ENCODE measurements at regions not wholly inside any gene's neighbourhood (a gene's known extent, or its start where the extent isn't known, plus 50 kb on each side); places are given as distances from the start of the nearest gene placed in this dataset.
"Not testable (repeated sequence)": the region's sequence is repeated elsewhere in the genome, so short reads cannot be mapped to it uniquely, and the experiment has no call there.

DNA sequence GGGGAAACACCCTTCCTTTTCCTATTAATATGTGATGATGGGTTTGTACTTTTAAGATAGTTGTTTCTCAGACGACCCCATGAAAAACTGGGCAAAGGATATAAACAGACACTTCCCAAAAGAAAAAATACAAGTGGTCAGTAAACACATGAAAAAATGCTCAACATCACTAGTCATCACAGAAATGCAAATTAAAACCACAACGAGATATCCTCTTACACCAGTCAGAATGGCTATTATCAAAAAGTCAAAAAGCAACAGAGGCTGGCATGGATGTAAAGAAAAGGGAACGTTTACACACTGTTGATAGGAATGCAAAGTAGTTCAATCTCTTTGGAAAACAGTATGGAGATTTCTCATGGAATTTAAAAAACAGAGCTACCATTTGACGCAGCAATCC is 111.4 kb upstream of the ZEB1 start:
- Histone ChIP-seq H3K4me3 (ENCODE audit: low read depth, low read length) (no peak overlapping the region), H3K27me3 (ENCODE audit: control insufficient read depth, insufficient read depth, low read length) (no peaks in the 10 kb centered on the region), H3K4me1 (ENCODE audit: control insufficient read depth, insufficient read depth, low read length) (no peaks in the 10 kb centered on the region), H3K9ac (ENCODE audit: low read depth, low read length) (no peak overlapping the region), H3K9me3 (ENCODE audit: control insufficient read depth, insufficient read depth, low read length) (no peaks in the 10 kb centered on the region), H3K36me3 (ENCODE audit: control insufficient read depth, insufficient read depth, low read length) (no peaks in the 10 kb centered on the region)

DNA sequence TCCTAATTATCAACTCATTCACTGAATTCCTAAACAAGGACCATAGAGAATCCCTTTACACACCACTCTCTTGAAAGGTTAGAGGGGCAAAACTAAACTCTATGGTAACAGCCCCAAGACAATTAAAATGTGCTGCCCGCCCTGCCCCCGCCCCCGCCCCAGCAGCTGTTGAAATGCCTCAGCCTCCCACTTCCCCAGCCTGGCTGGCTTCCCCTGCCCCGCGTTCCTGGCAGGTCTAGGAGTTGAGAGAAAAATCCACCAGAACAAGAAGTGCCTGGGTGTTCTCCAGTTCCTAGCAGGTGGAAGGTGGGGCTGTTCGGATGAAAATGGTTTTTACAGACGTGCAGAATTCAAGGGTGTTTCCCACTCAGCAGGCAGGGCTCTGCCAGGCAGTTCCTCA is 109.5 kb upstream of the ZEB1 start:
- Histone ChIP-seq H3K9ac (ENCODE audit: low read depth, low read length) (no peak overlapping the region), H3K4me1 (ENCODE audit: control insufficient read depth, insufficient read depth, low read length) (no peaks in the 10 kb centered on the region), H3K27me3 (ENCODE audit: control insufficient read depth, insufficient read depth, low read length) (no peaks in the 10 kb centered on the region), H3K4me3 (ENCODE audit: low read depth, low read length) (no peak overlapping the region), H3K36me3 (ENCODE audit: control insufficient read depth, insufficient read depth, low read length) (no peaks in the 10 kb centered on the region), H3K9me3 (ENCODE audit: control insufficient read depth, insufficient read depth, low read length) (no peaks in the 10 kb centered on the region)

DNA sequence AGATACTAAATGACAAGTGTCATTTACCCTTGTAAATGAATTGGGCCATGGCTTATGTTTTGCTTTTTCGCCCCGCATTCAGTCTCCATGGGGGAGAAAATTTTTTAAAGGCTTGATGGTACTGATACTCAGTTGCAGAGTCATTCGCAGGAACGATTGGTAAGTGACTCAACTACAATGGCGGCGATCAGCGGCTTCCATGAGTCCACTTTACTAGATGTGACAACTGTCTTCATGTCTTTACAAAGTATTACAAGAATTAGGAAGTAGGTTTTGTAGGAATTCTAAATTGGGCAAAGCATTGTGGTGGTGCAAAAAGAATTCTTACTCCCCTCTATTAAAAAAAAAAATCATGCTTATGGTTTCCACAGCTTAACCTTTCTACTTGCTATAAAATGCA is 108.8 kb upstream of the ZEB1 start:
- H3K4me3 ChIP-seq (ENCODE audit: low read depth, low read length) = no peak overlapping the region
- H3K4me1 ChIP-seq (ENCODE audit: control insufficient read depth, insufficient read depth, low read length) = no peaks in the 10 kb centered on the region
- H3K27me3 ChIP-seq (ENCODE audit: control insufficient read depth, insufficient read depth, low read length) = no peaks in the 10 kb centered on the region
- no peak overlapping the region for H3K9ac ChIP-seq (ENCODE audit: low read depth, low read length)
- H3K9me3 ChIP-seq (ENCODE audit: control insufficient read depth, insufficient read depth, low read length) = no peaks in the 10 kb centered on the region
- no peaks in the 10 kb centered on the region for H3K36me3 ChIP-seq (ENCODE audit: control insufficient read depth, insufficient read depth, low read length)

- H3K36me3 ChIP-seq (ENCODE audit: control insufficient read depth, insufficient read depth, low read length) = no peaks in the 10 kb centered on the region
- H3K9ac ChIP-seq (ENCODE audit: low read depth, low read length) = no peak overlapping the region
- no peak overlapping the region for H3K4me3 ChIP-seq (ENCODE audit: low read depth, low read length)
- H3K27me3 ChIP-seq (ENCODE audit: control insufficient read depth, insufficient read depth, low read length) = no peaks in the 10 kb centered on the region
- H3K4me1 ChIP-seq (ENCODE audit: control insufficient read depth, insufficient read depth, low read length) = no peaks in the 10 kb centered on the region
- no peaks in the 10 kb centered on the region for H3K9me3 ChIP-seq (ENCODE audit: control insufficient read depth, insufficient read depth, low read length)
Observed at GRCh38 chr10:31213959-31214358, 105.1 kb upstream of the ZEB1 start.

- no peak overlapping the region for H3K9ac ChIP-seq (ENCODE audit: low read depth, low read length)
- no peaks in the 10 kb centered on the region for H3K4me1 ChIP-seq (ENCODE audit: control insufficient read depth, insufficient read depth, low read length)
- no peaks in the 10 kb centered on the region for H3K9me3 ChIP-seq (ENCODE audit: control insufficient read depth, insufficient read depth, low read length)
- H3K27me3 ChIP-seq (ENCODE audit: control insufficient read depth, insufficient read depth, low read length) = no peaks in the 10 kb centered on the region
- no peaks in the 10 kb centered on the region for H3K36me3 ChIP-seq (ENCODE audit: control insufficient read depth, insufficient read depth, low read length)
- H3K4me3 ChIP-seq (ENCODE audit: low read depth, low read length) = no peak overlapping the region
Observed at GRCh38 chr10:31215052-31215451, 104.0 kb upstream of the ZEB1 start.

DNA sequence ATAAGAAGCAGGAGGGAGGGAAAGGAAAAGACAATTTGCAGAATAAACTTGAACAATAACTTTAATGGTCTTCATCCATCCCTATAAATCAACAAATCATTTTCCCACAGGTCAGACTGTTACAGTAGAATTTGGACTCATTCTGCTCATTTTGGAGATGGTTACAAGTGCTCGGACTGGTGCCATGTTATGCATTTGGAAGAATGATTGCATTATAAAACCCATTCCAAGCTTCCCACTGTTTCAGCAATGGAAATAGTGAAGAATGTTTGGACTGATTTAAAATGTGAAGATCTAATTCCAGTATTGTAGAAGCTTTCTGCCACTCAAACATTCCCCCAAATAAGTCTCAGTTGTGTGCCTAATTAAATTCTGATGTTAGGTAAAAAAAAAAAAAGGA is 99.7 kb upstream of the ZEB1 start:
- no peaks in the 10 kb centered on the region for H3K9me3 ChIP-seq (ENCODE audit: control insufficient read depth, insufficient read depth, low read length)
- H3K27me3 ChIP-seq (ENCODE audit: control insufficient read depth, insufficient read depth, low read length) = no peaks in the 10 kb centered on the region
- H3K4me3 ChIP-seq (ENCODE audit: low read depth, low read length) = no peak overlapping the region
- no peaks in the 10 kb centered on the region for H3K4me1 ChIP-seq (ENCODE audit: control insufficient read depth, insufficient read depth, low read length)
- no peaks in the 10 kb centered on the region for H3K36me3 ChIP-seq (ENCODE audit: control insufficient read depth, insufficient read depth, low read length)
- no peak overlapping the region for H3K9ac ChIP-seq (ENCODE audit: low read depth, low read length)

DNA sequence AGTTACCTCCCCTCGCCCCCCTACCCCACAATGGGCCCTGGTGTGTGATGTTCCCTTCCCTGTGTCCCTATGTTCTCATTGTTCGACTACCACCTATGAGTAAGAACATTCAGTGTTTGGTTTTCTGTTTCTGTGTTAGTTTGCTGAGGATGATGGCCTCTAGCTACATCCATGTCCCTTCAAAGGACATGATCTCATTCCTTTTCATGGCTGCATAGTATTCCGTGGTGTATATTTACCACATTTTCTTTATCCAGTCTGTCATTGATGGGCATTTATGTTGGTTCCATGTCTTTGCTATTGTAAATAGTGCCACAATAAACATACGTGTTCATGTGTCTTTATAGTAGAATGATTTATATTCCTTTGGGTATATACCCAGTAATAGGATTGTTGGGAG is 90.2 kb upstream of the ZEB1 start:
- H3K4me1 ChIP-seq (ENCODE audit: control insufficient read depth, insufficient read depth, low read length); H3K9ac ChIP-seq (ENCODE audit: low read depth, low read length); H3K4me3 ChIP-seq (ENCODE audit: low read depth, low read length); H3K36me3 ChIP-seq (ENCODE audit: control insufficient read depth, insufficient read depth, low read length); H3K27me3 ChIP-seq (ENCODE audit: control insufficient read depth, insufficient read depth, low read length); H3K9me3 ChIP-seq (ENCODE audit: control insufficient read depth, insufficient read depth, low read length): not testable (repeated sequence)

GRCh38 chr10:31239961-31240360 is 79.1 kb upstream of the ZEB1 start:
- H3K4me3 ChIP-seq (ENCODE audit: low read depth, low read length) = no peak overlapping the region
- H3K36me3 ChIP-seq (ENCODE audit: control insufficient read depth, insufficient read depth, low read length) = no peaks in the 10 kb centered on the region
- H3K27me3 ChIP-seq (ENCODE audit: control insufficient read depth, insufficient read depth, low read length) = no peaks in the 10 kb centered on the region
- no peaks in the 10 kb centered on the region for H3K9me3 ChIP-seq (ENCODE audit: control insufficient read depth, insufficient read depth, low read length)
- no peak overlapping the region for H3K9ac ChIP-seq (ENCODE audit: low read depth, low read length)
- H3K4me1 ChIP-seq (ENCODE audit: control insufficient read depth, insufficient read depth, low read length) = no peaks in the 10 kb centered on the region

- Histone ChIP-seq H3K9me3 (ENCODE audit: control insufficient read depth, insufficient read depth, low read length) (no peaks in the 10 kb centered on the region), H3K36me3 (ENCODE audit: control insufficient read depth, insufficient read depth, low read length) (no peaks in the 10 kb centered on the region), H3K9ac (ENCODE audit: low read depth, low read length) (no peak overlapping the region), H3K4me3 (ENCODE audit: low read depth, low read length) (no peak overlapping the region), H3K4me1 (ENCODE audit: control insufficient read depth, insufficient read depth, low read length) (no peaks in the 10 kb centered on the region), H3K27me3 (ENCODE audit: control insufficient read depth, insufficient read depth, low read length) (no peaks in the 10 kb centered on the region)
Observed at GRCh38 chr10:31242902-31243301, 76.1 kb upstream of the ZEB1 start.

DNA sequence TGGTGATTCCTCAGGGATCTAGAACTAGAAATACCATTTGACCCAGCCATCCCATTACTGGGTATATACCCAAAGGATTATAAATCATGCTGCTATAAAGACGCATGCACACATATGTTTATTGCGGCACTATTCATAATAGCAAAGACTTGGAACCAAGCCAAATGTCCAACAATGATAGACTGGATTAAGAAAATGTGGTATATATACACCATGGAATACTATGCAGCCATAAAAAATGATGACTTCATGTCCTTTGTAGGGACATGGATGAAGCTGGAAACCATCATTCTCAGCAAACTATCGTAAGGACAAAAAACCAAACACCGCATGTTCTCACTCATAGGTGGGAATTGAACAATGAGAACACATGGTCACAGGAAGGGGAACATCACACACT is 67.9 kb upstream of the ZEB1 start:
- not testable (repeated sequence) for H3K4me1 ChIP-seq (ENCODE audit: control insufficient read depth, insufficient read depth, low read length); H3K4me3 ChIP-seq (ENCODE audit: low read depth, low read length); H3K9me3 ChIP-seq (ENCODE audit: control insufficient read depth, insufficient read depth, low read length); H3K36me3 ChIP-seq (ENCODE audit: control insufficient read depth, insufficient read depth, low read length); H3K9ac ChIP-seq (ENCODE audit: low read depth, low read length); H3K27me3 ChIP-seq (ENCODE audit: control insufficient read depth, insufficient read depth, low read length)

DNA sequence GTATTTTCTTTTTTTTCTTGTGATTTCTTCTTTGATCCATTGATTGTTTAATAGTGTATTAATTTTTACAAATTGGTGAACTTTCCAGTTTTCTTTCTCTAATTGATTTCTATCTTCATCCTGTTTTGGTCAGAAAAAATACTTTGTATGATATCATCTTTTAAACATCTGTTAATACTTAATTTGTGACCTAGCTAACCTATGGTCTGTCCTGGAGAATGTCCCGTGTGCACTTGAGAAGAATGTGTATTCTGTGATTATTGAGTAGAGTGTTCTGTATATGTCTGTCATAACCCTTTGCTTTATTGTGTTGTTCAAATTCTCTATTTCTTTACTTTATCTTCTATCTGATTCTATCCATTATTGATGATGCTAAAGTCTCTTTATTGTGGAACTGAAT is 65.8 kb upstream of the ZEB1 start:
- Histone ChIP-seq H3K27me3 (ENCODE audit: control insufficient read depth, insufficient read depth, low read length) (no peaks in the 10 kb centered on the region), H3K4me1 (ENCODE audit: control insufficient read depth, insufficient read depth, low read length) (no peaks in the 10 kb centered on the region), H3K4me3 (ENCODE audit: low read depth, low read length) (no peak overlapping the region), H3K9me3 (ENCODE audit: control insufficient read depth, insufficient read depth, low read length) (no peaks in the 10 kb centered on the region), H3K36me3 (ENCODE audit: control insufficient read depth, insufficient read depth, low read length) (no peaks in the 10 kb centered on the region), H3K9ac (ENCODE audit: low read depth, low read length) (no peak overlapping the region)

DNA sequence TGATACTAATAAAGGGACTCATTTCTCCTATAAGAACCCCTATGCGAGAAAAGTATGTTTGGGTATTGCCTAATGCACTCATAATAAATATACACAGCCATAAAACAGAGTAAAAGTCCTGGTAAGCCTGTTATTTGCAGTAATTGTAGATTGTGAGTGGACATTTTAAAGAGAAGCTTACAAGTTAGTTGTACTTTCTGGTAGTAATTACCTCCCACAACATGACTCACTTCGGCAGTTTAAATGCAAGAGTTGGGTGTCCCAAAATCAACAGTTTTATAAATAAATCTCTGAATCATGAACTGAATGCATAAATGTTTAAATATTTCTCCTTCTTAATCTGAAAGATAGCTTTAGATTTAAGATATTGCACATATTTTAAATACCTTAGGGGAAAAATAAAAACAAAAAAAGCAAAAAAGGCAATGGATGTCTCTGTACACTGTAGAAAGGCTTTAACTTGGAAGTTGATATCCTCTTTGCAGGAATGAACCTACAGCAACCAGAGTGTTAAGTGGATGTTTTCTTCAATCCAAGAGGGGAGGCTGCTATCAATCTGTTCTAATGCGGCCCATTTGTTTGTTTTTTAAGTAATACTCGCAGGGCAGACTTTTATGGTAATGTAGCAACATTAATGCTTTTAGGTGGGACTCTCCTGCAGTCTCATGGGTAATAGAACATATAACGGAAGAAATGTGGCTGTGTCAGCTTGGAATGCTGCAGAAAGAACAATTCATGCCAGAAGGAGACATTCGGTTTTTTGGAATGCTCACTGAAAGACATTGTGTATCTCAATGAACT is 57.3 kb upstream of the ZEB1 start:
- H3K9me3 ChIP-seq (ENCODE audit: control insufficient read depth, insufficient read depth, low read length) = no peaks in the 10 kb centered on the region
- H3K36me3 ChIP-seq (ENCODE audit: control insufficient read depth, insufficient read depth, low read length) = no peaks in the 10 kb centered on the region

More for the DNA sequence above, 57.3 kb upstream of the ZEB1 start:
- Histone ChIP-seq H3K9ac (ENCODE audit: low read depth, low read length) (no peak overlapping the region), H3K27me3 (ENCODE audit: control insufficient read depth, insufficient read depth, low read length) (no peaks in the 10 kb centered on the region), H3K4me3 (ENCODE audit: low read depth, low read length) (no peak overlapping the region), H3K4me1 (ENCODE audit: control insufficient read depth, insufficient read depth, low read length) (no peaks in the 10 kb centered on the region)

Measured in iPS-15b (cell line).